OCI-LY7 (cell line): ENCODE measurements at regions not wholly inside any gene's neighbourhood (a gene's known extent, or its start where the extent isn't known, plus 50 kb on each side); places are given as distances from the start of the nearest gene placed in this dataset.

ENCODE experiments used
- BruUV-seq: library from RNA; stranded (reverse); fragments of 400-500 nt; replicated peaks from 2 replicates; lab custom pipeline; 2021; lab: Mats Ljungman, UMichigan
- CTCF ChIA-PET: fragments of 300-600 bp; sonication (Branson Sonifier 250); formaldehyde crosslinking; loops from one replicate; lab custom pipeline; 2022; ENCODE audit warnings: antibody characterized with exemption; ENCODE audit not compliant: unreplicated experiment; lab: Charles Lee
- POLR2A ChIA-PET: fragments of 300-600 bp; sonication (Branson Sonifier 250); formaldehyde crosslinking; loops from one replicate; lab custom pipeline; 2022; ENCODE audit warnings: antibody characterized with exemption; lab: Charles Lee
- DNase-seq: peaks from one replicate; pipeline ENCODE4 v3.0.0-alpha.2; 2015; ENCODE audit warnings: low spot score
- H2AFZ ChIP-seq: fragments of 200-600 bp; sonication (generic), shearing (Covaris generic); 2 replicates; pipeline ENCODE4 v1.6.1; 2014; ENCODE audit warnings: mild to moderate bottlenecking, antibody characterized with exemption, low read length, moderate library complexity
- H3K27ac ChIP-seq: fragments of 200-600 bp; sonication (generic); 2 replicates; pipeline ENCODE4 v1.5.1; 2014; ENCODE audit warnings: mixed run types, low read depth, mild to moderate bottlenecking, moderate library complexity, low read length, inconsistent platforms; ENCODE audit not compliant: poor library complexity, severe bottlenecking
- H3K36me3 ChIP-seq: fragments of 200-600 bp; sonication (generic); 2 replicates; pipeline ENCODE4 v1.6.1; 2014; ENCODE audit warnings: mild to moderate bottlenecking, antibody characterized with exemption, low read length, moderate library complexity, mixed read lengths; ENCODE audit not compliant: insufficient read depth
- H3K4me1 ChIP-seq: fragments of 200-600 bp; sonication (generic); 2 replicates; pipeline ENCODE4 v1.5.1; 2014; ENCODE audit warnings: mild to moderate bottlenecking, low read length; ENCODE audit not compliant: insufficient read depth, poor library complexity, severe bottlenecking
- H3K4me2 ChIP-seq: fragments of 200-600 bp; sonication (generic); 2 replicates; pipeline ENCODE4 v1.6.1; 2014; ENCODE audit warnings: mild to moderate bottlenecking, low read length
- H3K4me3 ChIP-seq: fragments of 200-600 bp; sonication (generic); 2 replicates; pipeline ENCODE4 v1.5.1; 2014; ENCODE audit warnings: mild to moderate bottlenecking, low read depth, low read length; ENCODE audit not compliant: poor library complexity, severe bottlenecking
- H3K79me2 ChIP-seq: fragments of 200-600 bp; sonication (generic); 2 replicates; pipeline ENCODE4 v1.6.1; 2016; ENCODE audit warnings: low read depth, mild to moderate bottlenecking, low read length, moderate library complexity, mixed read lengths; ENCODE audit not compliant: insufficient read depth
- H3K9me2 ChIP-seq: fragments of 200-600 bp; sonication (generic); 2 replicates; pipeline ENCODE4 v1.6.1; 2016; ENCODE audit warnings: mild to moderate bottlenecking, low read length, mixed read lengths; ENCODE audit not compliant: insufficient read depth
- H3K9me3 ChIP-seq: fragments of 200-600 bp; sonication (generic); 2 replicates; pipeline ENCODE4 v1.6.1; 2014; ENCODE audit warnings: mild to moderate bottlenecking, mixed run types, low read length, mixed read lengths
- H4K20me1 ChIP-seq: fragments of 200-600 bp; sonication (generic); 2 replicates; pipeline ENCODE4 v1.6.1; 2014; ENCODE audit warnings: mild to moderate bottlenecking, antibody characterized with exemption, low read length, moderate library complexity, mixed read lengths; ENCODE audit not compliant: insufficient read depth
- EZH2phosphoT487 ChIP-seq: fragments of 200-600 bp; sonication (generic); IDR thresholded peaks from 2 replicates; pipeline ENCODE4 v1.6.1; 2018; ENCODE audit warnings: low read depth, borderline replicate concordance, mild to moderate bottlenecking, mixed run types, antibody characterized with exemption, low read length, moderate library complexity, mixed read lengths
- intact Hi-C: fragments of 100-400 bp; cut with micrococcal nuclease; formaldehyde crosslinking; loops from one replicate; pipeline ENCODE4 v1.10.0; 2022; ENCODE audit not compliant: unreplicated experiment
- TF ChIP-seq, protein P1 (sequence below): fragments of 200-600 bp; sonication (generic); conservative IDR thresholded peaks from 2 replicates; pipeline ENCODE4 v1.5.1; 2014; ENCODE audit warnings: mild to moderate bottlenecking, antibody characterized with exemption, low read length, moderate library complexity, mixed read lengths

- no peak overlapping the region for H2AFZ ChIP-seq
- no TSS peak for BruUV-seq
- POLR2A ChIA-PET = interaction anchor here (0.9 kb wide), 1 partner anchor 635 kb away, joined by 3 read pairs; no protein-coding TSS in a partner anchor
- no peaks in the 10 kb centered on the region for H3K9me2 ChIP-seq
- no peaks in the 10 kb centered on the region for H3K79me2 ChIP-seq
- no peak overlapping the region for H3K27ac ChIP-seq
- no peak for TF ChIP-seq EZH2phosphoT487
- TF ChIP-seq, protein P1, sequence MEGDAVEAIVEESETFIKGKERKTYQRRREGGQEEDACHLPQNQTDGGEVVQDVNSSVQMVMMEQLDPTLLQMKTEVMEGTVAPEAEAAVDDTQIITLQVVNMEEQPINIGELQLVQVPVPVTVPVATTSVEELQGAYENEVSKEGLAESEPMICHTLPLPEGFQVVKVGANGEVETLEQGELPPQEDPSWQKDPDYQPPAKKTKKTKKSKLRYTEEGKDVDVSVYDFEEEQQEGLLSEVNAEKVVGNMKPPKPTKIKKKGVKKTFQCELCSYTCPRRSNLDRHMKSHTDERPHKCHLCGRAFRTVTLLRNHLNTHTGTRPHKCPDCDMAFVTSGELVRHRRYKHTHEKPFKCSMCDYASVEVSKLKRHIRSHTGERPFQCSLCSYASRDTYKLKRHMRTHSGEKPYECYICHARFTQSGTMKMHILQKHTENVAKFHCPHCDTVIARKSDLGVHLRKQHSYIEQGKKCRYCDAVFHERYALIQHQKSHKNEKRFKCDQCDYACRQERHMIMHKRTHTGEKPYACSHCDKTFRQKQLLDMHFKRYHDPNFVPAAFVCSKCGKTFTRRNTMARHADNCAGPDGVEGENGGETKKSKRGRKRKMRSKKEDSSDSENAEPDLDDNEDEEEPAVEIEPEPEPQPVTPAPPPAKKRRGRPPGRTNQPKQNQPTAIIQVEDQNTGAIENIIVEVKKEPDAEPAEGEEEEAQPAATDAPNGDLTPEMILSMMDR = no peak
- no peaks in the 10 kb centered on the region for H3K36me3 ChIP-seq
- no peak overlapping the region for H3K4me3 ChIP-seq
- intact Hi-C loops = no loop called here
- no peaks in the 10 kb centered on the region for H3K9me3 ChIP-seq
- no peaks in the 10 kb centered on the region for H4K20me1 ChIP-seq
- H3K4me2 ChIP-seq = no peak overlapping the region
- no peak for DNase-seq
- no peaks in the 10 kb centered on the region for H3K4me1 ChIP-seq
- CTCF ChIA-PET = no interaction called here
These were observed 330.1 kb upstream of the PRICKLE1 start for GRCh38 chr12:42919691-42920090.

GRCh38 chr12:42918443-42918842 lies 328.9 kb upstream of the PRICKLE1 start:
- CTCF ChIA-PET = no interaction called here

GRCh38 chr12:42916143-42916542 lies 326.6 kb upstream of the PRICKLE1 start:
- no peak overlapping the region for H2AFZ ChIP-seq
- no peak for TF ChIP-seq EZH2phosphoT487
- TF ChIP-seq, protein P1 = no peak
- DNase-seq = no peak
- ChIA-PET POLR2A (no interaction called here), CTCF (no interaction called here)
- no peaks in the 10 kb centered on the region for H3K36me3 ChIP-seq
- intact Hi-C loops = no loop called here
- H3K4me1 ChIP-seq = no peaks in the 10 kb centered on the region
- H4K20me1 ChIP-seq = no peaks in the 10 kb centered on the region
- H3K79me2 ChIP-seq = no peaks in the 10 kb centered on the region
- H3K4me2 ChIP-seq = no peak overlapping the region
- no TSS peak for BruUV-seq
- no peak overlapping the region for H3K27ac ChIP-seq
- H3K9me3 ChIP-seq = no peaks in the 10 kb centered on the region
- no peaks in the 10 kb centered on the region for H3K9me2 ChIP-seq
- H3K4me3 ChIP-seq = no peak overlapping the region

More at GRCh38 chr12:42918443-42918842, 328.9 kb upstream of the PRICKLE1 start:
- H2AFZ ChIP-seq = no peak overlapping the region
- POLR2A ChIA-PET = no interaction called here
- no peak overlapping the region for H3K4me2 ChIP-seq
- no peak for DNase-seq
- intact Hi-C loops = no loop called here
- H3K36me3 ChIP-seq = no peaks in the 10 kb centered on the region
- TF ChIP-seq EZH2phosphoT487 = no peak
- TF ChIP-seq, protein P1 = no peak
- BruUV-seq = no TSS peak
- no peaks in the 10 kb centered on the region for H3K9me2 ChIP-seq
- H4K20me1 ChIP-seq = no peaks in the 10 kb centered on the region
- no peaks in the 10 kb centered on the region for H3K79me2 ChIP-seq
- no peak overlapping the region for H3K27ac ChIP-seq
- no peaks in the 10 kb centered on the region for H3K4me1 ChIP-seq
- H3K4me3 ChIP-seq = no peak overlapping the region
- no peaks in the 10 kb centered on the region for H3K9me3 ChIP-seq
